Islet of Langerhans (tissue), 1 donor: ENCODE measurements at regions not wholly inside any gene's neighbourhood (a gene's known extent, or its start where the extent isn't known, plus 50 kb on each side); places are given as distances from the start of the nearest gene placed in this dataset.

Experiments
- FAIRE-seq: peaks from one replicate; lab custom pipeline; 2011; peaks lifted over from hg19 to GRCh38; lab: Jason Lieb, UNC

- FAIRE-seq: no peak
Measured at GRCh38 chr11:15851051-15851498, 505.3 kb downstream of the SOX6 start.

- FAIRE-seq: no peak
Measured at GRCh38 chr11:15852179-15852578, 504.2 kb downstream of the SOX6 start.

GRCh38 chr11:15854245-15854644, 502.1 kb downstream of the SOX6 start:
- FAIRE-seq: no peak

GRCh38 chr11:15858881-15859280, 497.5 kb downstream of the SOX6 start:
- no peak for FAIRE-seq

GRCh38 chr11:15859411-15859810, 496.9 kb downstream of the SOX6 start:
- FAIRE-seq: no peak

GRCh38 chr11:15861256-15861655, 495.1 kb downstream of the SOX6 start:
- no peak for FAIRE-seq

GRCh38 chr11:15863411-15863810, 492.9 kb downstream of the SOX6 start:
- FAIRE-seq: no peak

- FAIRE-seq: no peak
Measured at GRCh38 chr11:15864026-15864805, 492.1 kb downstream of the SOX6 start.

- FAIRE-seq: no peak
Measured at GRCh38 chr11:15865212-15865987, 490.9 kb downstream of the SOX6 start.

- FAIRE-seq: no peak
Measured at GRCh38 chr11:15867871-15868270, 488.5 kb downstream of the SOX6 start.

- FAIRE-seq: no peak
Measured at GRCh38 chr11:15870911-15871310, 485.4 kb downstream of the SOX6 start.

- FAIRE-seq: no peak
Measured at GRCh38 chr11:15871904-15872626, 484.3 kb downstream of the SOX6 start.

GRCh38 chr11:15873501-15873900, 482.8 kb downstream of the SOX6 start:
- FAIRE-seq: no peak

GRCh38 chr11:15874704-15875103, 481.6 kb downstream of the SOX6 start:
- FAIRE-seq: no peak

- FAIRE-seq: peak; percentile 94
Measured at GRCh38 chr11:15875393-15875792, 481.0 kb downstream of the SOX6 start.

- no peak for FAIRE-seq
Measured at GRCh38 chr11:15875943-15876342, 480.4 kb downstream of the SOX6 start.

GRCh38 chr11:15878756-15879155, 477.6 kb downstream of the SOX6 start:
- no peak for FAIRE-seq

GRCh38 chr11:15880291-15880690, 476.1 kb downstream of the SOX6 start:
- no peak for FAIRE-seq

- FAIRE-seq: no peak
Measured at GRCh38 chr11:15882876-15883454, 473.4 kb downstream of the SOX6 start.

GRCh38 chr11:15883455-15883920, 472.9 kb downstream of the SOX6 start:
- no peak for FAIRE-seq

- no peak for FAIRE-seq
Measured at GRCh38 chr11:15884141-15884540, 472.2 kb downstream of the SOX6 start.

- FAIRE-seq: no peak
Measured at GRCh38 chr11:15884777-15885540, 471.4 kb downstream of the SOX6 start.
